ENCODE measurements at regions not wholly inside any gene's neighbourhood (a gene's known extent, or its start where the extent isn't known, plus 50 kb on each side); places are given as distances from the start of the nearest gene placed in this dataset.
A peak's percentile ranks its signal among the peaks of the same experiment; 100 is the strongest.
"Not testable (repeated sequence)": the region's sequence is repeated elsewhere in the genome, so short reads cannot be mapped to it uniquely, and the experiment has no call there.

DNA sequence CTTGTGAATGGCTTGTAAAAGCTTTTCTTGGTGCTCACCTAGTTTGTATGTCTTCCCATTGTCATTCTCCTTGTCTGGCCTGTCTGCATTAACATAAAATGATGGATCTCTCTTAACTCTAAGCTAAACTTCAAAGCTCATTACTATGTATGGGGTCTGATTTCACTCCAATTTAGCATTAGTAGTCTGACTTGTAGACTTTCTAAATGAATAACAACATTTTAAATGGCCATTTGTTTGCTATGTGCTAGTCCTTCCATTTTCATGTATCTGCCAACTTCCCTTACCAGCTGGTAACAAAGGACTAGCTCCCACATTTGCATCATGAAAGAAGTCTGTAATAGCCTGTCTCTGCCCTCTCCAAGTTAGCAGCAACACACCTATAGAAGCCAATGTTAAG lies 324.2 kb upstream of the RGPD4 start:
- no peak for DNase-seq

DNA sequence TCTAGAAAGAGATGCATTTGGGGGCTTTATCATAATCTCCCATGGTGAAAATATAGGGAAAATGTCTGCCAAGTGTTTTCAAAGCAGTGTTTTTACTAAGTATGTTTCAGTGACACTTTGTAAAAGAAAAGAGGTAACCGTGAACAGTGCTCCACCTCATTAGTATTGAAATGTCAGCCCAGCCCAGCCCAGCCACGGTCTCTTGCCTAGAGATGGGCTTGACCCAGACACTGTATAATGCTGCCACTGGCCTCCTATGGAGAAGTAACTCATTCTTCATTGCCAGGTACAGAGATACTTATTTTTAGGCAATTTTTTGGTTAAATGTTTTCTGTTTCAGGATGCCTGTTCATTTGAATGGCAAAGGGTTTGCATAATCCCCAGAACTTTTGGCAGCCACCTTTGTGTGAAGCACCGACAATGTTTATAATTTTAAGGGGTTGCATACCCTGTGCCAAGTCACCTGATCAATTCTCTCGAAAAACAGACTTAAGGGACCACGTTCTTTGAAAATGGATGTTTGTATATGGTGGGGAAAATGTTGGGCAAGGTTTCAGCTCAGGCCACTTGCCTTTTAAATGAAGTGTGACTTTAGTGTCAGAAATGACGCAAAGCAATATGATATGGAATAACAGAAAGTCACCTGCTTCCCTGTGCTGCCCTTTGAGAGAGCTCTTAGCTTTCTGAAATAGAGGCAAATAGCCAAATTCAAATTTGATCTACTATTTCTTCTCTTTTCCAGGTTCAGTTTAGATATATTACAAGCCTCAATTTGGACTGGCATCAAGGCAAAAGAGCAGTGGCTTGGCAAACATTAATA lies 314.5 kb upstream of the RGPD4 start:
- no peak for DNase-seq

DNA sequence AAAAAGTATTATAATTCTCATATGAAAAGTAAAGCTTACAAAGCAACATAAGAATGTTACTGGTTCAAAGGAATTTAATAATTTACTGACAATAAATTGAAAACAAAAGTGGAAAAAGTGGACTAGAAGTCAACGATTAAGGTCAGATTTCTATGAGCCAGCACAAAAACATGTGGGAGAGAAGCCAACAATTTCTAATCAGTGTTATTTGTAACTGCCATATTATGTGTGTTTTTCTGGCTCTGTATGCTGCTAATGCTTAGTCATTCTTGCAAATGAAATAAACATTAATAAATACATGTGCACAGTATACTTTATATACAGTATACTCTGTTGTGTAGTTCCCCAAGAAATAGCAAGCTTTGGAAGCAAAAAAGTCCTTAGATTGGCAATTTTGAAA lies 301.3 kb upstream of the RGPD4 start:
- DNase-seq: no peak

DNA sequence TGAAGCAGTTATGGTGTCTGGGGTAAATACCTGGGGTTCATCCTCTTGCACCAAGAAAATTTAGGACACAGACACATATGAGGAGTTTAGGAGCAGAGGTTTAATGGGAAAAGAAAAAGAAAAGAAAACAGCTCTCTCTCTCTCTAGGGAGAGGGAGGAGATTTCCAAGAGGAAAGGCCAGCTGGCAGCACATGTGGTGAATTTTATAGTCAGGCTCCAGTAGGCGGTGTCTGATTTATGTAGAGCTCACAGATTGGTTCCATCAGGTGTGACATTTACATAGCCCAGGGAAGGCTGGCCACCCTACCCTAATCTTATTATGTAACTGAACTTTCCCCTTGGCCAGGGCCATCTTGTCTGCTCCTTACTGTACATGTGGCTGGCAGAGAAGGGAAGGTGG lies 297.5 kb upstream of the RGPD4 start:
- DNase-seq: no peak

DNA sequence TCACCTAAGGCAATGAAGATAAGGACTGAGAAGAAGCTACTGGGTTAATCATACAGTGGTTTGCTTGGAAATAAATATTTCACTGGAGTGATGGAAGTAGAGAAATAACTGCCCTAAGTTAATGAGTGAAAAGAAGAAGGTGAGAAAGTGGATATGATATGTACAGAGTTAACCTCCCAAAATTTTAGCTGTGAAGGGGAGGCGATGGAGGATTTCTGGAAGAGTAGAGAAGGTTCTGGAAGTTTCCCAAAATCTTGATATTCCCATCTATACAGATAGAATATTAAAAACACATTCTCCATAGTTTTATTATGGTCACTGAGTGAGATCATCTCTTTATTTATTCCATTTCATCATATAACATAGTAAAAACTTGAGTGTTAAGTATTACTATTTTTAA lies 296.6 kb upstream of the RGPD4 start:
- DNase-seq: no peak

DNA sequence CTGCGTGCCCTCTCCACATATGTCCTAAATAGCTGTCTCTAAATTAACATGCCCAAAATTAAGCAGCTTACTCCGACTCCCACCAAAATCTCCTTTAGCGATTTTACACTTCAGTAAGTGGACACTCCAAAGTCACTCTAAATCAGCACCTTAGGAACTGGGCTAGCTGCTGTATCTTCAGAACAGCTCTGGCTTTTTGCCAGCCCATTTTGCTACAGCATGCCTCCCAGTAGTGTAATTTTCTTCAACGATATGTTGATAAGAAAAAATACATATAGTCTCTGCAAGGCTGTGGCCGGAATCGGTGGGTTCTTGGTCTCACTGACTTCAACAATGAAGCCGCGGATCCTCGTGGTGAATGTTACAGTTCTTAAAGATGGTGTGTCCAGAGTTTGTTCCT lies 291.8 kb upstream of the RGPD4 start:
- DNase-seq: no peak

DNA sequence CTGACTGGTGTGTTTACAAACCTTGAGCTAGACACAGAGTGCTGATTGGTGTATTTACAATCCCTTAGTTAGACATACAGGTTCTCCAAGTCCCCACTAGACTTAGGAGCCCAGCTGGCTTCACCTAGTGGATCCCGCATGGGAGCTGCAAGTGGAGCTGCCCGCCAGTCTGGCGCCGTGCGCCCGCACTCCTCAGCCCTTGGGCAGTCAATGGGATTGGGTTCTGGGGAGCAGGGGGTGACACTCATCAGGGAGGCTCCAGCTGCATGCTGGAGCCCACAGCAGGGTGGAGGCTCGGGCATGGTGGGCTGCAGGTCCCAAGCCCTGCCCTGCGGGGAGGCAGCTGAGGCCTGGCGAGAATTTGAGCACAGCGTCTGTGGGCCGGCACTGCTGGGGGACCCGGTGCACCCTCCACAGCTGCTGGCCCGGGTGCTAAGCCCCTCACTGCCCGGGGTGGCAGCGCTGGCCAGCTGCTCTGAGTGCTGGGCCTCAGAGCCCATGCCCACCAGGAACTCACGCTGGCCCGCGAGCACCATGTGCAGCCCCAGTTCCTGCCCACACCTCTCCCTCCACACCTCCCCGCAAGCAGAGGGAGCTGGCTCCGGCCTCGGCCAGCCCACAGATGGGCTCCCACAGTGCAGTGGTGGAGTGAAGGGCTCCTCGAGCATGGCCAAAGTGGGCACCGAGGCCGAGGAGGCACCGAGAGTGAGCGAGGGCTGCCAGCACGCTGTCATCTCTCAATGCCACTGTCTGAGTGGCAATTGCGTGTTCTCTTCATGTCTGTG lies 290.6 kb upstream of the RGPD4 start:
- not testable (repeated sequence) for DNase-seq

DNA sequence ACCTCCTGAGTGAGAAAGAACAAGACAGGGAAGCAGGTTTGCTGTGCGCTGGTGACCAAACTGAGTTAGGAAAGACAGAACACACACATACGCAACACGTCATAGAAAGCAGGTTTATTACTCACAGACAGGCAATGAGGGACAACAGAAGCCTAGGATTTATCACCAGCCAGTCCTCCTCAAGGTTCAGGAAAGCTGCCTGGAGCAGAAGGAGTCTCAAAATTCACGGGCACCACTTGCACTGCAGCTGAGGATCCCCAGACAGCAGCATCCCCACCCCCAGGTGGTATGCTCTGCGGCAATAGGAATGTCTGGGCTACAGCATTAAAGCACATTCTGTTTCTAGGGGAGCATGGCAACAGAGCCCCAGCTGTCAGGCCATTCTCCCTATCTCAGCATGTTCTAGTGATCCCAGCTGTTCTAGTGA lies 284.4 kb upstream of the RGPD4 start:
- DNase-seq: no peak

DNA sequence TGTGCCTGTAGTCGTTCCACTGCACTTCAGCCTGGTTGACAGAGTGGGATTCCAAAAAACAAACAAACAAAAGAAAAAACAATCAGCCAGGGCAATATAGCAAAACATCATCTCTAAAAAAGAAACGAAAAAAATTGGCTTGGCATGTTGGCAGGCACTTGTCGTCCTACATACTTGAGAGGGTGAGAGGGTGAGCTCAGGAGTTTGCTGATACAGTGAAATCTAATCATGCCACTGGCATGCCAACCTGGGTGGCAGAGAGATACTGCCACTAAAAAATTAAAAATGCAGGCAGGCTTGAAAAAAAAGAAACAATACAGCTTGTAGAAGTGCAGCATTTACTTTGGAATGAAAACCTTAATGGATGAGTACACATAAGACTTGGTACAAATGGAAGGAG lies 282.9 kb upstream of the RGPD4 start:
- DNase-seq: no peak

DNA sequence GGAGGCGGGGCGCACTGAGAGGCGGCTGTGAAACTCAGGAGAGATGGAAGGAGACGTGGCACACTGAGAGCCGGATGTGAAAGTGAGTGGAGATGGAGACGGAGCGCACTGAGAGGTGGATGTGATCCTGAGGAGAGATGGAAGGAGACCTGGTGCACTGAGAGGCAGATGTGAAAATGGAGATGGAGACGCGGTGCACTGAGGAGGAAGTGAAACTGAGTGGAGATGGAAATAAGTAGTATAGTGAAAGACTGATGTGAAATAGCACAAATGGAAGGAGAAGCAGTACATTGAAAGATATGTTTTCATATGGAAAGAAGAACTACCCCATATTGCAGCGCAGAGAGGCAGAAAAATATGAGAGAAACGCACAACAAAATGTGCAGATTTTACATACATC lies 281.6 kb upstream of the RGPD4 start:
- DNase-seq: no peak

DNA sequence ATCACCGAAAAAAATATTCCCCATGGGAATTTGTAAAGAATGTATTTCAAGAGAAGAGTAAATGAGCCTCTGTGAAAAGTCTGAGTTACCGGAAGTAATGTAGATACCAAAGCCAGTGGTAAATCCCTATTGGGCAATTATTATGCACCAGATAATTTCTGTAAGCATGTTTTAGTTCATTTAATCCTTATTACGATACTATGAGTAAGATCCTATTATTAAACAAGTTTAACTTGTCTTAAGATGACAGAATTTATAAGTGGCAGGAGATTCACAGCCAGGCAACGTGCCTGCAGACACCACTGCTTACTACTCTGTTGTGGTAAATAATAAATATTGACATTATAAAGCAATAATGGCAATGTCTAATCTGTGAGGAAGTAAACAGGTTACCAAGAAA lies 280.8 kb upstream of the RGPD4 start:
- no peak for DNase-seq

DNA sequence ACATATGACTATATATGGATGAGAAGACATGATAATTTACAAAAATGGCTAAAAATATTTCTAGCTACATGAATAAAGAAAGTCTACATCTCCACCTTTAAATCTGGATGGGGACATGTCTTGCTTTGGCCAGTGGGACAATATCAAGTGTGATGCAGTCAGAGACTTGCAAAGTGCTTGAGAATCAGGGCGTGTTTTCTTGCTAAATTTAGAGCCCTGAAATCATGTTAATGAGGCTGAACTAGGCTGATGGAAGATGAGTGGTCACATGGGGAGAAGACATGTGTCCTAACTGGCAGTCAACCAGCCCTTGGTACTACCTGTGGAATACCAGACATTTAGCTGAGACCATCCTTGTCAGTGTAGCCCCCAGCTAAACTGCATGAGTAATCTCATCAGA lies 278.5 kb upstream of the RGPD4 start:
- DNase-seq: no peak

DNA sequence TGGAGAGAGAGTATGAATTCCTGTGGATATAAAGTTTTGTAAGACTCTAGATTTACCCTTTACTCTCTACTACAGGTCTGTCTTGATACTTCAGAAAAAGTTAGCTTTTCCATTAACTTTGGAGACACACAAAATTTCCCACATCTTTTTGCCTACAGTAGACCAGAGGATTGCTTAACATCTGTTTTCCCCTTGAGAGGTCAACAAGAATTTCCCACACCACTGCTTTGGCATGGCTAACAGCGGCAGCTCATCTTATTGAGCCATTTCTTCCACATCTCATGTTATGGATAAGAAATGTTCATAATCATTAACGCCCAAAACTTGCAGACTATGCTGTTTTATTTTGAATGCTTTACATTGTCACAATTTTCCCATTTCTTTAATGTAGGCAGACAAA lies 273.6 kb upstream of the RGPD4 start:
- DNase-seq: no peak

DNA sequence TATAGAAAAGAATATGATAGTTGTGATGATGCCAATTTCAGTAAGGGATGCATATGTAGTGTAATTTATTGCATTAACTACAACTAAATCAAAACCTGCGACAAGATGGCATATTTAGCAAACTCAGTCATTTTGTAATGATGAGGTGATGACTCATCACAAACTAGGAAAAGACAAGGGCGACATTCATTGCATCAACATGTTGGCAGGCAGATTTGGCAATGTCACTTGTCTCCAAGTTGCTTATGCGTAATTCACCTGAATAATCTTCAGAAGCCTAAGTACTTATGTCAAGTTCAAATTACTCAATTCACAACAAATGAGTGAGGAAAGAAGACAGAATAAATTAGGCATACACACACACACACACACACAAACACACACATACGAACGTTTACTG lies 273.2 kb upstream of the RGPD4 start:
- no peak for DNase-seq

DNA sequence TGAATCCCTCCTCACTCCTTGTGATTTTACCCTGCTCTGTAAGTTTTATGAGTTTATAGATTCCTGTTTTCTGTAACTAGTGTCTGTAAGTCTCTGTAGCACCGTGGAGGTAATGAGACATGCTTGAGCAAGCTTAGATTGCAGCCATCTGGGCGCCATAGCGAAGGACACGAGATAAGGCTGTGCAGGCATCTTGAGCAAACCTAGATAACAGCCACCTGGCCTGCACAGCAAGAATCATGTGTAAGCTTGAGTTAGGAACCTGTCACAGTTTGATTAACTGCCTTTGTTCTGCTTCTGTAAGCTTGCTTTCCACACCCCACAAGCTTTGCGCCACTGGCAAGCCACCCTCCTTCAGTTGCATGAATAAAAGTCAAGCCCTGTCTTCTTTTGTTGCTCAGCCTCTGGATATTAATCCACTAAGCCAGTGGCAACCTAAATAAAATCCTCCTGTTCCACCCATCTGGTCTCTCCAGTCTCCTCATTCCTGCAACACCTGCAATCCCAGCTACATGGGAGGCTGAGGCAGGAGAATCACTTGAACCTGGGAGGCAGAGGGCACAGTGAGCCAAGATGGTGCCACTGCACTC lies 270.6 kb upstream of the RGPD4 start:
- DNase-seq: no peak

DNA sequence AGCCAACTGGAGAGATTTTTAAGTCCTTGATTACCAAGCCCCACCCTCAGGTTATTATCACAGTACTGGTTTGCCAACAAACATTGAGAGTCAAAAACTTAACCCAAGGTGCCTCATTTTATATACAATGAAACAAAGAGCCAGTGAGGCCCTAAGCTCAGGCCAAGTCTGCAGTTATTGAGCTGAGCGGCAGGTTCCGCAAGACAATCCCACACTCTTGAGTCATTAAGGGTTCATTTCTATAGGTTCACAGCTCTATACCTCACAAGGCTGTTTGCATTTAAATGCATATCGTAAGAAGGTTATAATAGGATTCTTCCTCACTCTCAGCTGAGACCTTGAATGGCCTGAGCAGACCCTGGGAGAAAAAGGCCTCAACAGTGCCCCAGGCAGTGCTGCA lies 268.4 kb upstream of the RGPD4 start:
- DNase-seq: no peak

DNA sequence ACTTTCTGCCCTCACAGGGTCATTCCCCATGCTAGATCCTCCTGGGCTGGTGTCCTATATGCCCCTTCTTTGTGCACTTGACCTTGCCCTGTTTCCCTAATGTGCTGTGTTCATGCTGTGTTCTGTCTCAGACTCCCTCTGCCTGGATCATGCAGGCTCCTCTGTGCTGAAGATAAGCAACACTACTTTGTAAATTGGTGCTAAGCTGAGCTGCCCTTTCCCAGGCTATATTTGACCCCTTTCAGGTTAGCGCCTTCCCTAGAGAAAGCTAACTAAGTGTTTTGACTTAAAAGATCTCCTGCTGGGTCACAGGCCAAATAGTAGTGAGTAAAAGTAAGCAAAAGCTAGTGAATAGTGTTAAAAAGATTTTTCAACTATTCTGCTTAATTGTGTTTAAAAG lies 257.2 kb upstream of the RGPD4 start:
- DNase-seq: no peak

DNA sequence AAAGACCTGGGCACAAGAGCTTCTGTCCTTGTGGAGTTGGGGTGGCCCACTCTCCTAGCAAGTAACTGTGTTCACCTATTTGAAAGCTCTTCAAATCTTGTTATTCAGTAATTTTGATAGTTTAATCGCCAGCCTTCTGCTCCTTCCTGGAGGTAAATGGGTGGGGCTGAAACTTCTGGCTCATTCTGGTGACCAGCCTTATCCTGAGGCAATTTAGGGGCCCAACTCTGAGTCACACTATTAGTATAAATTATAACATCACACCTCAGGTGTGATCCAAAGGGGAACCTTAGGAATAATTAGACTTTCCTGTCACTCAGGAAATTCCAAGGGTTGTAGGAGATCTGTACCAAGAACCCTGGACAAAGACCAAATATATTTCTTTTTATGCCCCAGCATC lies 255.8 kb upstream of the RGPD4 start:
- no peak for DNase-seq

DNA sequence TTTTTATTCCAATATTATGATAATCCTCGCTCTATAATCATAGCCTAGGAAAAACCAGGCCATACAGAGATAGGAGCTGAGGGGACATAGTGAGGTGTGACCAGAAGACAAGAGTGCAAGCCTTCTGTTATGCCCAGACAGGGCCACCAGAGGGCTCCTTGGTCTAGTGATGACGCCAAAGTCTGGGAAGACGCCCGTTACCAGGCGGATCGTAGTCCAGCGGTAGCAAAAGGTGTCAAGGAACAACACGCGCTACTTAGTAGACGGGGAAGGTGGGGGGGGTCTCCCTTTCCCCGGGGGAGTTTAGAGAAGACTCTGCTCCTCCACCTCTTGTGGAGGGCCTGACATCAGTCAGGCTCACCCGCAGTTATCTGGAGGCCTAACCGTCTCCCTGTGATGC lies 253.8 kb upstream of the RGPD4 start:
- DNase-seq: peak; percentile 3

DNA sequence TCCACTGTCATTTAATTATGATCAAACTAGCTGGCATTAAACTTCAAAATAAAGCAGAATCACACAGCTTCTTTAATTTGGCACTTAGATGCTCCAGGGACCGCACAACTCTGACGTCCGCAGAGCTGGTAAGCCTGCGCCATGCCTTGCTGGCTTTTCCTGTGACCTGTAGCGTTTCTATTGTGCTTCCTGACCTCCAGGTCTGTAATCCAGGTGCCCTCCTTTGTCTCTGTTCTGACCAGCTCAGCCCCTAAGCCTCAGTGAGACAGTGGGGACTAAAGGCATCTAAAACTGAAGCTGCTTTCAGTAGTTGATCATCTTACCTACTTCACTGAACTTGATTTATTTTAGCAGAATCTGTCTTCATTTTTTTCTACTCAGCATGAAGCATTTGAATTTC lies 249.7 kb upstream of the RGPD4 start:
- DNase-seq: no peak

DNA sequence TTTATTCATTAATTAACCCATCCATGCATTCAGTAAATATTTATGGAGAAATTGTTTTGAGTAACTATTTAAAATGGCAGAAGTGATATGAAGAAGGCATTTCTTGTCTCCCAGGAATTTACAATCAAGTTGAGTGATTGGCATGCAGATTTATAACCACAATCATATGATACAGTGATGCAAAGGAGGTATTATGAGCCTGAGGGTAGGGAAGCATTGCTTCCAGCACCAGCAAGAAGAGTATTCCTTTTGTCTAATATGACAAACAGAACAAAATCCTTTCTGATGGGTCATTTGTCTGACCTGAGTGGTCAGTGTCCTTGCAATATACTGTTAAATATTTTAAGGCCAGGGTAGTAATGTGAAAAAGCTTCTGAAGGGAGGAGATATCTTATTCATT lies 244.2 kb upstream of the RGPD4 start:
- no peak for DNase-seq

DNA sequence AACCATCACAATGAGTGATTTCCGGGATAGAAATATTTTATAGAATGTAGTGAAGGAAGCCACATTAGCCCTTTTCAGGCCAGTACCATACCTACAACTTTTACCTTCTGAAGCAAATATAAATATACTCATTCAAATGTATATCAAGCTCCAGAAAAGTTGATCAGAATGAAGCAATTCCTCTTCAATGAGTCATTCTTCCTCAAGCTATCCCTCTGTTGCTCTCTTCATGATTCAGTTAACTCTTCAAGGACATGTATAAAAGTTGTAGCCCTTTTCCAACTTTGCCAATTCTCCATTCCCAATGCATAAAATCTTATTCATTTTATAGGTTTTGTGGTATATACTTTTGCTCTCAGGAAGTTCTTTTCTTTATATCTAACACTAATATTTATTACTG lies 242.1 kb upstream of the RGPD4 start:
- no peak for DNase-seq

DNA sequence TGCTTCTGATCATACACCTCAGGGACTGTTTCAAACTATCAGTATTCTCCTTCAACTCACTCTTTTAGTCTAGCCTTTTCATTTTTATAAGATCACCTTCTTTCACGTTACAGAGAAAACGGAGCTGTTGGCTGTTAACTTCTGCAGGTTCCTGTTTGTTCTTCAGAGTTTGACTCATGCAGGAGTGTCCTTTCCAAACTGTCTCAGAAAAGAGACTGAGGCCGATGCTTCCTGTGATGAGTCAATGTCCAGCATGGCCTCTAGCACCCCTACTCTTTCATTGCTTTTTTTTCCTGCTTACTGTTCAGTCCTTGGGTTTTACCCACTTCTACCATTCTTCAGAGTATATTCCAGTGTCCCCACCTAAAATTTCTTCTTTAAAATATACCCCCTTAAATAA lies 240.8 kb upstream of the RGPD4 start:
- DNase-seq: no peak

DNA sequence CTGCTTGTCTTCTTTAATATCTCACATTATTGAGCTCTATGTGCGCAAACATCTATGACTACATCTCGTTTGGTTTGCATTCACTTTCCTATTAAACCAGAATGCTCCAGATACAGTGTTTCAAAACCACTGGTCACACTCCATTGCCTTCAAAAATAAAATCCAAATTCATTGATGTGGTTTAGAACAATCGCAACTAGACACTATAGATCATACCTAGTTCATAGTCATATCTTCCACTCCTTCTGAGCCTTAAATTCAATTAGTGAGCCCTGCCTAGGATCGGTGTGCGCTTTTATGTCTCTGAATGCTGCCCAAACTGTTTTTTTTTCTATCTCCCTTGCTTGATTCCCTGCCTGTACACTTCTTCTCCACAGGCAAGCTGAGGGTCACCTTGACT lies 238.5 kb upstream of the RGPD4 start:
- no peak for DNase-seq
